ENCODE measurements at regions not wholly inside any gene's neighbourhood (a gene's known extent, or its start where the extent isn't known, plus 50 kb on each side); places are given as distances from the start of the nearest gene placed in this dataset.

- TF ChIP-seq EZH2 (IDR thresholded peaks at IDR 0.05; ENCODE audit: borderline replicate concordance, insufficient read depth, low read depth, low read length, poor library complexity, severe bottlenecking) = no peak
- TF ChIP-seq, protein P1, sequence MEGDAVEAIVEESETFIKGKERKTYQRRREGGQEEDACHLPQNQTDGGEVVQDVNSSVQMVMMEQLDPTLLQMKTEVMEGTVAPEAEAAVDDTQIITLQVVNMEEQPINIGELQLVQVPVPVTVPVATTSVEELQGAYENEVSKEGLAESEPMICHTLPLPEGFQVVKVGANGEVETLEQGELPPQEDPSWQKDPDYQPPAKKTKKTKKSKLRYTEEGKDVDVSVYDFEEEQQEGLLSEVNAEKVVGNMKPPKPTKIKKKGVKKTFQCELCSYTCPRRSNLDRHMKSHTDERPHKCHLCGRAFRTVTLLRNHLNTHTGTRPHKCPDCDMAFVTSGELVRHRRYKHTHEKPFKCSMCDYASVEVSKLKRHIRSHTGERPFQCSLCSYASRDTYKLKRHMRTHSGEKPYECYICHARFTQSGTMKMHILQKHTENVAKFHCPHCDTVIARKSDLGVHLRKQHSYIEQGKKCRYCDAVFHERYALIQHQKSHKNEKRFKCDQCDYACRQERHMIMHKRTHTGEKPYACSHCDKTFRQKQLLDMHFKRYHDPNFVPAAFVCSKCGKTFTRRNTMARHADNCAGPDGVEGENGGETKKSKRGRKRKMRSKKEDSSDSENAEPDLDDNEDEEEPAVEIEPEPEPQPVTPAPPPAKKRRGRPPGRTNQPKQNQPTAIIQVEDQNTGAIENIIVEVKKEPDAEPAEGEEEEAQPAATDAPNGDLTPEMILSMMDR (IDR thresholded peaks at IDR 0.05) = no peak
These were observed 59.3 kb upstream of the CDH11 start for GRCh38 chr16:65181071-65181561.
